OCI-LY7 (cell line): ENCODE measurements at regions not wholly inside any gene's neighbourhood (a gene's known extent, or its start where the extent isn't known, plus 50 kb on each side); places are given as distances from the start of the nearest gene placed in this dataset.

ENCODE experiments used
- CTCF ChIP-seq: fragments of 200-600 bp; sonication (generic); conservative IDR thresholded peaks from 2 replicates; pipeline ENCODE4 v1.5.1; 2014; ENCODE audit warnings: mild to moderate bottlenecking, antibody characterized with exemption, low read length, moderate library complexity, mixed read lengths
- EZH2phosphoT487 ChIP-seq: fragments of 200-600 bp; sonication (generic); IDR thresholded peaks from 2 replicates; pipeline ENCODE4 v1.6.1; 2018; ENCODE audit warnings: low read depth, borderline replicate concordance, mild to moderate bottlenecking, mixed run types, antibody characterized with exemption, low read length, moderate library complexity, mixed read lengths

GRCh38 chr6:164018133-164018532 is 603.6 kb downstream of the QKI start:
- no peak for TF ChIP-seq CTCF
- TF ChIP-seq EZH2phosphoT487, result no peak
